ENCODE measurements at regions not wholly inside any gene's neighbourhood (a gene's known extent, or its start where the extent isn't known, plus 50 kb on each side); places are given as distances from the start of the nearest gene placed in this dataset.

GRCh38 chr4:132619968-132620367, 529.1 kb upstream of the PCDH10 start:
- no peak for DNase-seq (ENCODE audit: low read depth)
- H3K4me3 ChIP-seq (replicated peaks; ENCODE audit: low read depth, low read length): no peak overlapping the region
- no peak for TF ChIP-seq CTCF (IDR thresholded peaks at IDR 0.05; ENCODE audit: low read length, missing control alignments)

GRCh38 chr4:132642016-132642817, 506.9 kb upstream of the PCDH10 start:
- peak; percentile 89 for TF ChIP-seq CTCF (IDR thresholded peaks at IDR 0.05; ENCODE audit: low read length, missing control alignments)
- peak; percentile 65 for DNase-seq (ENCODE audit: low read depth)
- no peak overlapping the region for H3K4me3 ChIP-seq (replicated peaks; ENCODE audit: low read depth, low read length)

GRCh38 chr4:132646186-132646585, 502.9 kb upstream of the PCDH10 start:
- no peak overlapping the region for H3K4me3 ChIP-seq (replicated peaks; ENCODE audit: low read depth, low read length)
- no peak for TF ChIP-seq CTCF (IDR thresholded peaks at IDR 0.05; ENCODE audit: low read length, missing control alignments)
- DNase-seq (ENCODE audit: low read depth): no peak

- no peak for TF ChIP-seq CTCF (IDR thresholded peaks at IDR 0.05; ENCODE audit: low read length, missing control alignments)
- DNase-seq (ENCODE audit: low read depth): no peak
Measured at GRCh38 chr4:132651196-132651595, 497.9 kb upstream of the PCDH10 start.

GRCh38 chr4:132660181-132660580, 488.9 kb upstream of the PCDH10 start:
- no peak overlapping the region for H3K4me3 ChIP-seq (replicated peaks; ENCODE audit: low read depth, low read length)
- no peak for DNase-seq (ENCODE audit: low read depth)
- TF ChIP-seq CTCF (IDR thresholded peaks at IDR 0.05; ENCODE audit: low read length, missing control alignments): no peak

More at GRCh38 chr4:132651196-132651595, 497.9 kb upstream of the PCDH10 start:
- H3K4me3 ChIP-seq (replicated peaks; ENCODE audit: low read depth, low read length): no peak overlapping the region

- no peak for DNase-seq (ENCODE audit: low read depth)
- H3K4me3 ChIP-seq (replicated peaks; ENCODE audit: low read depth, low read length): no peak overlapping the region
- no peak for TF ChIP-seq CTCF (IDR thresholded peaks at IDR 0.05; ENCODE audit: low read length, missing control alignments)
Measured at GRCh38 chr4:132662456-132662855, 486.6 kb upstream of the PCDH10 start.

GRCh38 chr4:132669786-132670185, 479.3 kb upstream of the PCDH10 start:
- H3K4me3 ChIP-seq (replicated peaks; ENCODE audit: low read depth, low read length): no peak overlapping the region
- no peak for TF ChIP-seq CTCF (IDR thresholded peaks at IDR 0.05; ENCODE audit: low read length, missing control alignments)
- no peak for DNase-seq (ENCODE audit: low read depth)
